Sigmoid colon (tissue), 4 donors: ENCODE measurements at regions not wholly inside any gene's neighbourhood (a gene's known extent, or its start where the extent isn't known, plus 50 kb on each side); places are given as distances from the start of the nearest gene placed in this dataset.

ENCODE experiments used
- EP300 ChIP-seq, 4 donors: sonication (generic); formaldehyde crosslinking; IDR thresholded peaks; one replicate each; pipeline ENCODE4 v1.6.1; 2017; ENCODE audit warnings: antibody characterized with exemption in 4 of 4
- POLR2A ChIP-seq, 2 donors: fragments of 450-650 bp; IDR thresholded peaks; one replicate each; pipeline ENCODE4 v1.6.1; 2016; ENCODE audit warnings: antibody characterized with exemption in 2 of 2, mild to moderate bottlenecking in 2 of 2, moderate library complexity in 2 of 2
- TF ChIP-seq, protein P1 (sequence below), 4 experiments: fragments of 450-650 bp in 3 of 4; fragments of 200-600 bp in 1 of 4; IDR thresholded peaks; one replicate each; pipeline ENCODE4 v1.5.1; 2016 to 2019; ENCODE audit warnings: antibody characterized with exemption in 4 of 4, mild to moderate bottlenecking in 3 of 4, moderate library complexity in 2 of 4

DNA sequence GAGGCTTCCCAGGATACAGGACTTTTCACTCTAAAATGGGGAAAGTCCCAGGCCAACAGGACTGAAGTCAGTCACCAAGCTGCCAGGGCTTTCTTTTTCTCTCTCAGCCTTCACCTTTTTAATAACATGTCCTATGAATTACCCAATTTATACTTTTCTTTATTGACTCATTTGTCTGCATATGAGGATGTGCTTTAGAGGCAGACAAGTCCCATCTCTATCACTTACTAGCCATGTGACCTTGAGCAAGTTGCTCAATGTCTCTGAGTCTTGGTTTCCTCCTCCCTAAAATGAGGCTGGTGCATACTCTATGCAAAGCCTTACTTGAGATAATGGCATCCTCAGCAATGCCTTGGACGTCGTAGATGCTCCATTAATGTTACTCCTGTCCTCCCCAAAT is 98.1 kb upstream of the TMPO start:
- no peak for TF ChIP-seq EP300 (IDR thresholded peaks at IDR 0.05)
- TF ChIP-seq, protein P1, sequence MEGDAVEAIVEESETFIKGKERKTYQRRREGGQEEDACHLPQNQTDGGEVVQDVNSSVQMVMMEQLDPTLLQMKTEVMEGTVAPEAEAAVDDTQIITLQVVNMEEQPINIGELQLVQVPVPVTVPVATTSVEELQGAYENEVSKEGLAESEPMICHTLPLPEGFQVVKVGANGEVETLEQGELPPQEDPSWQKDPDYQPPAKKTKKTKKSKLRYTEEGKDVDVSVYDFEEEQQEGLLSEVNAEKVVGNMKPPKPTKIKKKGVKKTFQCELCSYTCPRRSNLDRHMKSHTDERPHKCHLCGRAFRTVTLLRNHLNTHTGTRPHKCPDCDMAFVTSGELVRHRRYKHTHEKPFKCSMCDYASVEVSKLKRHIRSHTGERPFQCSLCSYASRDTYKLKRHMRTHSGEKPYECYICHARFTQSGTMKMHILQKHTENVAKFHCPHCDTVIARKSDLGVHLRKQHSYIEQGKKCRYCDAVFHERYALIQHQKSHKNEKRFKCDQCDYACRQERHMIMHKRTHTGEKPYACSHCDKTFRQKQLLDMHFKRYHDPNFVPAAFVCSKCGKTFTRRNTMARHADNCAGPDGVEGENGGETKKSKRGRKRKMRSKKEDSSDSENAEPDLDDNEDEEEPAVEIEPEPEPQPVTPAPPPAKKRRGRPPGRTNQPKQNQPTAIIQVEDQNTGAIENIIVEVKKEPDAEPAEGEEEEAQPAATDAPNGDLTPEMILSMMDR (IDR thresholded peaks at IDR 0.05): no peak
- TF ChIP-seq POLR2A (IDR thresholded peaks at IDR 0.05): no peak
